Endothelial cell of umbilical vein (primary cell): ENCODE measurements at regions not wholly inside any gene's neighbourhood (a gene's known extent, or its start where the extent isn't known, plus 50 kb on each side); places are given as distances from the start of the nearest gene placed in this dataset.

Experiments
- EZH2 ChIP-seq: IDR thresholded peaks from 2 replicates; pipeline ENCODE4 v1.6.1; 2012; ENCODE audit warnings: borderline replicate concordance, low read depth, mild to moderate bottlenecking, moderate library complexity, low read length, inconsistent platforms; ENCODE audit not compliant: severe bottlenecking
- POLR2A ChIP-seq: IDR thresholded peaks from 2 replicates; pipeline ENCODE4 v1.6.1; 2012; ENCODE audit warnings: low read depth, mild to moderate bottlenecking, control low read depth, low read length

- TF ChIP-seq EZH2: no peak
- no peak for TF ChIP-seq POLR2A
Observed at GRCh38 chr3:104740874-104741379, 625.8 kb upstream of the ALCAM start.
